ENCODE measurements at regions not wholly inside any gene's neighbourhood (a gene's known extent, or its start where the extent isn't known, plus 50 kb on each side); places are given as distances from the start of the nearest gene placed in this dataset.

DNA sequence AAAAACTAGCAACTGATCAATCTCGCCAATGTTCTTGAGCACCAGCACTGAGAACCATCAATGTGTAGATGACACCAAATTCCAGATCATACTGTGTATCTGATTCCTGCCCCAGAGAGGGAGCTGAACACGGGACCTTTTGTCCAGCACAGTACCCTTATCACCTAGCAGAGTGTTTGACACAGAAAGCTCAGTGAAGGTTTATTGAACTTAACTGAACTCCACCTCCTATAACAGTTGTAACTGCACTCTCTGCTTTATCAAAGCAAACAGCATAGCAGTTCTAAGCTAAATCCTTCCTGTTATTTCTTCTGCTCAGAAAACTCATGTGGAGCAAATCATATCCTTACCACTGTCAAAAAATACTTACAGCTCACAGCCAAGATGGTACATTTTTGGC, 183.4 kb upstream of the SLCO3A1 start:
- TF ChIP-seq EZH2 (IDR thresholded peaks at IDR 0.05) (no peak), CTCF (IDR thresholded peaks at IDR 0.05) (no peak), EZH2phosphoT487 (IDR thresholded peaks at IDR 0.05) (no peak)

Data from neural progenitor cell (in vitro differentiated cells).